ENCODE measurements at regions not wholly inside any gene's neighbourhood (a gene's known extent, or its start where the extent isn't known, plus 50 kb on each side); places are given as distances from the start of the nearest gene placed in this dataset.
"Not testable (repeated sequence)": the region's sequence is repeated elsewhere in the genome, so short reads cannot be mapped to it uniquely, and the experiment has no call there.

GRCh38 chr13:102538938-102539337, 57.8 kb upstream of the TPP2 start:
- H3K27me3 ChIP-seq (ENCODE audit: low read depth, low read length): no peaks in the 10 kb centered on the region

GRCh38 chr13:102536695-102537485, 59.9 kb upstream of the TPP2 start:
- H3K4me1 ChIP-seq (ENCODE audit: low read length): peaks cover 9% of the 10 kb centered on the region
- no peak overlapping the region for H2AFZ ChIP-seq (ENCODE audit: low read depth, low read length)
- H3K9me3 ChIP-seq (ENCODE audit: insufficient read depth, low read length): no peaks in the 10 kb centered on the region
- H4K20me1 ChIP-seq (ENCODE audit: insufficient read depth, low read length): no peaks in the 10 kb centered on the region
- H3K36me3 ChIP-seq (replicated peaks; ENCODE audit: low read depth, low read length): no peaks in the 10 kb centered on the region
- TF ChIP-seq, protein P1, sequence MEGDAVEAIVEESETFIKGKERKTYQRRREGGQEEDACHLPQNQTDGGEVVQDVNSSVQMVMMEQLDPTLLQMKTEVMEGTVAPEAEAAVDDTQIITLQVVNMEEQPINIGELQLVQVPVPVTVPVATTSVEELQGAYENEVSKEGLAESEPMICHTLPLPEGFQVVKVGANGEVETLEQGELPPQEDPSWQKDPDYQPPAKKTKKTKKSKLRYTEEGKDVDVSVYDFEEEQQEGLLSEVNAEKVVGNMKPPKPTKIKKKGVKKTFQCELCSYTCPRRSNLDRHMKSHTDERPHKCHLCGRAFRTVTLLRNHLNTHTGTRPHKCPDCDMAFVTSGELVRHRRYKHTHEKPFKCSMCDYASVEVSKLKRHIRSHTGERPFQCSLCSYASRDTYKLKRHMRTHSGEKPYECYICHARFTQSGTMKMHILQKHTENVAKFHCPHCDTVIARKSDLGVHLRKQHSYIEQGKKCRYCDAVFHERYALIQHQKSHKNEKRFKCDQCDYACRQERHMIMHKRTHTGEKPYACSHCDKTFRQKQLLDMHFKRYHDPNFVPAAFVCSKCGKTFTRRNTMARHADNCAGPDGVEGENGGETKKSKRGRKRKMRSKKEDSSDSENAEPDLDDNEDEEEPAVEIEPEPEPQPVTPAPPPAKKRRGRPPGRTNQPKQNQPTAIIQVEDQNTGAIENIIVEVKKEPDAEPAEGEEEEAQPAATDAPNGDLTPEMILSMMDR (IDR thresholded peaks at IDR 0.05; ENCODE audit: low read depth, low read length): no peak
- no peak for TF ChIP-seq EZH2phosphoT487 (IDR thresholded peaks at IDR 0.05; ENCODE audit: low read depth)
- H3K4me3 ChIP-seq (ENCODE audit: low read length): no peak overlapping the region
- H3K79me2 ChIP-seq (ENCODE audit: low read length): no peaks in the 10 kb centered on the region
- H3K4me2 ChIP-seq (ENCODE audit: low read length): no peak overlapping the region
- H3K27me3 ChIP-seq (ENCODE audit: low read depth, low read length): no peaks in the 10 kb centered on the region
- H3K9ac ChIP-seq (ENCODE audit: low read length): no peak overlapping the region
- H3K27ac ChIP-seq (ENCODE audit: low read length): no peak overlapping the region

More at GRCh38 chr13:102538938-102539337, 57.8 kb upstream of the TPP2 start:
- no peaks in the 10 kb centered on the region for H3K9me3 ChIP-seq (ENCODE audit: insufficient read depth, low read length)
- no peak overlapping the region for H3K9ac ChIP-seq (ENCODE audit: low read length)
- no peaks in the 10 kb centered on the region for H3K79me2 ChIP-seq (ENCODE audit: low read length)
- H3K4me2 ChIP-seq (ENCODE audit: low read length): no peak overlapping the region
- H3K4me3 ChIP-seq (ENCODE audit: low read length): no peak overlapping the region
- H4K20me1 ChIP-seq (ENCODE audit: insufficient read depth, low read length): no peaks in the 10 kb centered on the region
- peaks cover 9% of the 10 kb centered on the region for H3K4me1 ChIP-seq (ENCODE audit: low read length)
- no peak for TF ChIP-seq EZH2phosphoT487 (IDR thresholded peaks at IDR 0.05; ENCODE audit: low read depth)
- TF ChIP-seq, protein P1 (IDR thresholded peaks at IDR 0.05; ENCODE audit: low read depth, low read length): no peak
- H3K36me3 ChIP-seq (replicated peaks; ENCODE audit: low read depth, low read length): no peaks in the 10 kb centered on the region
- no peak overlapping the region for H3K27ac ChIP-seq (ENCODE audit: low read length)
- H2AFZ ChIP-seq (ENCODE audit: low read depth, low read length): no peak overlapping the region

DNA sequence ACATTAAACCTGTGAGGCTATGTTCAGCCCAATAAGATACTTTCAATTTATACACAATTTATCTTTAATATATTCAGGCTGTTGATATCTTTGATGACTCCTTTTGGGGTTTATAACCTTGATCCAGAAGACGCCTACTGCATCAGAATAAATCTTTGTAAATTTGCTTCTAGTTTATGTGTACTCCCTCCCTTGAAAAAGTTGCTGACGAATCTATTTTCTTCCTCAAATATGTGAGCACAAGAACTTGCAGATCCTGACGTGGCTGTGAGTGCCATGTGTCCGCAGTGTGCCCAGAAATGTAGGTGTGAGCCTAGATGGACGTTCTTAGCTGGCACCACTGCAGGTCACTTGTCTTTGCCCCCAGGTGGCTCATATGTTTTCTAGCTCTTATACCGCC, 60.6 kb upstream of the TPP2 start:
- TF ChIP-seq, protein P1 (IDR thresholded peaks at IDR 0.05; ENCODE audit: low read depth, low read length): no peak
- TF ChIP-seq EZH2phosphoT487 (IDR thresholded peaks at IDR 0.05; ENCODE audit: low read depth): no peak
- Histone ChIP-seq H3K27ac (ENCODE audit: low read length) (no peak overlapping the region), H4K20me1 (ENCODE audit: insufficient read depth, low read length) (no peaks in the 10 kb centered on the region), H3K36me3 (replicated peaks; ENCODE audit: low read depth, low read length) (no peaks in the 10 kb centered on the region), H3K4me3 (ENCODE audit: low read length) (no peak overlapping the region), H3K27me3 (ENCODE audit: low read depth, low read length) (no peaks in the 10 kb centered on the region), H2AFZ (ENCODE audit: low read depth, low read length) (no peak overlapping the region), H3K9ac (ENCODE audit: low read length) (no peak overlapping the region), H3K9me3 (ENCODE audit: insufficient read depth, low read length) (no peaks in the 10 kb centered on the region), H3K4me1 (ENCODE audit: low read length) (peaks cover 9% of the 10 kb centered on the region), H3K79me2 (ENCODE audit: low read length) (no peaks in the 10 kb centered on the region), H3K4me2 (ENCODE audit: low read length) (no peak overlapping the region)

- Histone ChIP-seq H3K9ac (ENCODE audit: low read length) (no peak overlapping the region), H3K4me1 (ENCODE audit: low read length) (no peaks in the 10 kb centered on the region), H3K36me3 (replicated peaks; ENCODE audit: low read depth, low read length) (no peaks in the 10 kb centered on the region), H3K9me3 (ENCODE audit: insufficient read depth, low read length) (no peaks in the 10 kb centered on the region), H3K27ac (ENCODE audit: low read length) (no peak overlapping the region), H3K27me3 (ENCODE audit: low read depth, low read length) (no peaks in the 10 kb centered on the region), H3K4me3 (ENCODE audit: low read length) (no peak overlapping the region), H3K79me2 (ENCODE audit: low read length) (no peaks in the 10 kb centered on the region), H2AFZ (ENCODE audit: low read depth, low read length) (no peak overlapping the region), H3K4me2 (ENCODE audit: low read length) (no peak overlapping the region), H4K20me1 (ENCODE audit: insufficient read depth, low read length) (no peaks in the 10 kb centered on the region)
- TF ChIP-seq, protein P1 (IDR thresholded peaks at IDR 0.05; ENCODE audit: low read depth, low read length): no peak
- no peak for TF ChIP-seq EZH2phosphoT487 (IDR thresholded peaks at IDR 0.05; ENCODE audit: low read depth)
These were observed 66.0 kb upstream of the TPP2 start for GRCh38 chr13:102530751-102531150.

DNA sequence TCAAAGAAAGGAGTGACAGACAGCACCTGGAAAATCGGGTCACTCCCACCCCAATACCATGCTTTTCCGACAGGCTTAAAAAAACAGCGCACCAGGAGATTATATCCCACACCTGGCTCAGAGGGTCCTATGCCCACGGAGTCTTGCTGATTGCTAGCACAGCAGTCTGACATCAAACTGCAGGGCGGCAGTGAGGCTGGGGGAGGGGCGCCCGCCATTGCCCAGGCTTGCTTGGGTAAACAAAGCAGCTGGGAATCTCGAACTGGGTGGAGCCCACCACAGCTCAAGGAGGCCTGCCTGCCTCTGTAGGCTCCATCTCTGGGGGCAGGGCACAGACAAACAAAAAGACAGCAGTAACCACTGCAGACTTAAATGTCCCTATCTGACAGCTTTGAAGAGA, 74.5 kb upstream of the TPP2 start:
- not testable (repeated sequence) for H3K4me1 ChIP-seq (ENCODE audit: low read length); H3K27ac ChIP-seq (ENCODE audit: low read length); H2AFZ ChIP-seq (ENCODE audit: low read depth, low read length); H3K36me3 ChIP-seq (replicated peaks; ENCODE audit: low read depth, low read length); H4K20me1 ChIP-seq (ENCODE audit: insufficient read depth, low read length); H3K4me3 ChIP-seq (ENCODE audit: low read length); H3K79me2 ChIP-seq (ENCODE audit: low read length); H3K9me3 ChIP-seq (ENCODE audit: insufficient read depth, low read length); H3K4me2 ChIP-seq (ENCODE audit: low read length); H3K27me3 ChIP-seq (ENCODE audit: low read depth, low read length); H3K9ac ChIP-seq (ENCODE audit: low read length)
